ENCODE measurements at regions not wholly inside any gene's neighbourhood (a gene's known extent, or its start where the extent isn't known, plus 50 kb on each side); places are given as distances from the start of the nearest gene placed in this dataset.

- TF ChIP-seq CTCF (IDR thresholded peaks at IDR 0.05) (no peak), POLR2AphosphoS5 (IDR thresholded peaks at IDR 0.05) (no peak), EP300 (IDR thresholded peaks at IDR 0.05) (no peak), POLR2A (IDR thresholded peaks at IDR 0.05) (no peak)
Observed at GRCh38 chr3:117036259-117036799, 326.8 kb downstream of the TUSC7 start.
